ENCODE measurements at regions not wholly inside any gene's neighbourhood (a gene's known extent, or its start where the extent isn't known, plus 50 kb on each side); places are given as distances from the start of the nearest gene placed in this dataset.
A peak's percentile ranks its signal among the peaks of the same experiment; 100 is the strongest.

GRCh38 chr14:34368115-34368970, 93.7 kb downstream of the SPTSSA start:
- H4K20me1 ChIP-seq (ENCODE audit: insufficient read depth, low read length) = no peaks in the 10 kb centered on the region
- CTCF ChIA-PET (ENCODE audit: low intra/inter-chr PET ratio, low total read pairs) = no interaction called here
- in situ Hi-C loops (cut with HindIII; ENCODE audit: extremely low pct_ligation_motif_present, low pct_unique_long_range_greater_than_20kb) (loop anchor here (10.0 kb wide), 1 partner anchor 126 kb away; no protein-coding TSS in a partner anchor), intact Hi-C loops (cut with micrococcal nuclease; ENCODE audit: unreplicated experiment) (loop anchor here (5.0 kb wide), 1 partner anchor 169 kb away; the partner anchor contains the start of gene EAPP)
- peak; percentile 46 for ATAC-seq
- H3K4me1 ChIP-seq (ENCODE audit: insufficient read depth, low read length) = peaks cover 49% of the 10 kb centered on the region
- H3K4me3 ChIP-seq (replicated peaks in 1 of 3; ENCODE audit: insufficient read depth in 1 of 3, low read depth in 2 of 3, low read length in 3 of 3) = no peak overlapping the region
- no peak overlapping the region for H3K9ac ChIP-seq (ENCODE audit: insufficient read depth, low read depth, low read length)
- H3K4me2 ChIP-seq (ENCODE audit: low read depth, low read length) = no peak overlapping the region; the same call in 1 of the 2 replicates
- FAIRE-seq = peak; percentile 26
- no peaks in the 10 kb centered on the region for H3K9me3 ChIP-seq (ENCODE audit: low read length)
- BruUV-seq (replicated peaks) = no TSS peak
- no peaks in the 10 kb centered on the region for H3K36me3 ChIP-seq (replicated peaks in 1 of 2; ENCODE audit: control insufficient read depth in 1 of 2, insufficient read depth in 2 of 2, low read length in 2 of 2)
- H3K79me2 ChIP-seq (ENCODE audit: insufficient read depth, low read length) = no peaks in the 10 kb centered on the region
- peak; percentile 84 for DNase-seq (ENCODE audit: low spot score)
- H3K27me3 ChIP-seq (ENCODE audit: control insufficient read depth in 1 of 2, insufficient read depth in 2 of 2, low read length in 2 of 2) = no peaks in the 10 kb centered on the region
- WGBS (ENCODE audit: low lambda C conversion rate) = 3% methylated on average over 8 of the region's 8 CpGs
- H2AFZ ChIP-seq (ENCODE audit: low read length) = no peak overlapping the region
- POLR2A ChIA-PET = interaction anchor here (0.8 to 2.0 kb wide), 7 partner anchors 11 to 172 kb away, joined by 3 to 7 read pairs (median 4); partner anchors contain the start of gene SPTSSA
- H3K27ac ChIP-seq (ENCODE audit: extremely low read length, insufficient read depth, low read length) = peak overlapping the region; percentile 8
- 0 out of 2 replicates have a peak, but pooled peaks have one; percentile 18 for TF ChIP-seq ZNF512B (CRISPR knock-in tag; IDR thresholded peaks at IDR 0.05; ENCODE audit: borderline replicate concordance)
- TF ChIP-seq ZNF576 (CRISPR knock-in tag; IDR thresholded peaks at IDR 0.05) = no peak
- TF ChIP-seq TOPORS (CRISPR knock-in tag; IDR thresholded peaks at IDR 0.05) = no peak
- peak; percentile 73; the same call in 1 of the 2 replicates for TF ChIP-seq THAP11 (CRISPR knock-in tag; IDR thresholded peaks at IDR 0.05)
- no peak; the same call in 1 of the 2 replicates for TF ChIP-seq PHF21A (CRISPR knock-in tag; IDR thresholded peaks at IDR 0.05)
- no peak for TF ChIP-seq PBX2 (CRISPR knock-in tag; IDR thresholded peaks at IDR 0.05)
- no peak for TF ChIP-seq ZNF205 (CRISPR knock-in tag; IDR thresholded peaks at IDR 0.05)
- no peak for TF ChIP-seq NR2F1 (CRISPR knock-in tag; IDR thresholded peaks at IDR 0.05)
- TF ChIP-seq MTA1 (CRISPR knock-in tag; IDR thresholded peaks at IDR 0.05; ENCODE audit: borderline replicate concordance) = no peak
- peak; percentile 77 for TF ChIP-seq NR2C2 (CRISPR knock-in tag; IDR thresholded peaks at IDR 0.05; ENCODE audit: borderline replicate concordance)
- TF ChIP-seq U2AF1 (optimal IDR thresholded peaks at IDR 0.05; ENCODE audit: low read depth, low read length) = no peak
- 0 out of 2 replicates have a peak, but pooled peaks have one; percentile 7 for TF ChIP-seq MIER2 (CRISPR knock-in tag; IDR thresholded peaks at IDR 0.05)
- TF ChIP-seq TARDBP (CRISPR knock-in tag; IDR thresholded peaks at IDR 0.05) = no peak; the same call in 1 of the 2 replicates
- TF ChIP-seq RNF219 (CRISPR knock-in tag; IDR thresholded peaks at IDR 0.05) = no peak
- TF ChIP-seq CSRNP1 (CRISPR knock-in tag; IDR thresholded peaks at IDR 0.05) = peak; percentile 68; the same call in 1 of the 2 replicates

Data from HepG2 (cell line).